ENCODE measurements at regions not wholly inside any gene's neighbourhood (a gene's known extent, or its start where the extent isn't known, plus 50 kb on each side); places are given as distances from the start of the nearest gene placed in this dataset.
"Not testable (repeated sequence)": the region's sequence is repeated elsewhere in the genome, so short reads cannot be mapped to it uniquely, and the experiment has no call there.

DNA sequence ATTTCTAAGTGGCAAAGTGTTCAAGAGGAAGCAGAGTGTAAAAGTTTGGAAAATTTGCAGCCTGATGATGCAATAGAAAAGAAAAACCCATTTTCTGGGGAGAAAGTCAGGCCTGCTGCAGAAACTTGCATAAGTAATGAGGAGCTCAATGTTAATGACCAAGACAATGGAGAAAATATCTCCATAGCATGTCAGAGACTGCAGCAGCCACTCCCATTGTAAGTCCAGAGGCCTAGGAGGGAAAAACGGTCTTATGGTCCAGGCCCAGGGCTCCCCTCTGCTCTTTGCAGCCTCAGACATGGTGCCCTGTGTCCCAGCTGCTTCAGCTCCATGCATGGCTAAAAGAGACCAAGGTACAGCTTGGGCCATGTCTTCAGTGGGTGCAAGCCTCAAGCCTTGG lies 96.6 kb upstream of the GMNC start:
- Mint-ChIP-seq H3K27ac (no peak overlapping the region), H3K4me3 (no peak overlapping the region), H3K27me3 (no peaks in the 10 kb centered on the region), H3K9me3 (peaks cover 1 to 10% (median 5%) of the 10 kb centered on the region in 8 donors), H3K36me3 (no peaks in the 10 kb centered on the region), H3K4me1 (no peaks in the 10 kb centered on the region)
- H3K27ac ChIP-seq (ENCODE audit: low read depth, low read length): no peak overlapping the region
- no peaks in the 10 kb centered on the region for H3K9me3 ChIP-seq (ENCODE audit: control insufficient read depth in 1 of 2, low read length in 2 of 2)
- no peaks in the 10 kb centered on the region for H3K4me1 ChIP-seq (ENCODE audit: insufficient read depth, low read length)
- CTCF ChIA-PET (ENCODE audit: partially characterized antibody): no interaction called here
- no peaks in the 10 kb centered on the region for H3K36me3 ChIP-seq (ENCODE audit: insufficient read depth, low read length)
- POLR2A ChIA-PET (ENCODE audit: partially characterized antibody): no interaction called here
- no peak overlapping the region for H3K4me3 ChIP-seq (ENCODE audit: low read length in 2 of 2)
- no peaks in the 10 kb centered on the region for H3K27me3 ChIP-seq (ENCODE audit: insufficient read depth, low read length)
- DNase-seq: no peak
- intact Hi-C loops (cut with micrococcal nuclease): no loop called here

DNA sequence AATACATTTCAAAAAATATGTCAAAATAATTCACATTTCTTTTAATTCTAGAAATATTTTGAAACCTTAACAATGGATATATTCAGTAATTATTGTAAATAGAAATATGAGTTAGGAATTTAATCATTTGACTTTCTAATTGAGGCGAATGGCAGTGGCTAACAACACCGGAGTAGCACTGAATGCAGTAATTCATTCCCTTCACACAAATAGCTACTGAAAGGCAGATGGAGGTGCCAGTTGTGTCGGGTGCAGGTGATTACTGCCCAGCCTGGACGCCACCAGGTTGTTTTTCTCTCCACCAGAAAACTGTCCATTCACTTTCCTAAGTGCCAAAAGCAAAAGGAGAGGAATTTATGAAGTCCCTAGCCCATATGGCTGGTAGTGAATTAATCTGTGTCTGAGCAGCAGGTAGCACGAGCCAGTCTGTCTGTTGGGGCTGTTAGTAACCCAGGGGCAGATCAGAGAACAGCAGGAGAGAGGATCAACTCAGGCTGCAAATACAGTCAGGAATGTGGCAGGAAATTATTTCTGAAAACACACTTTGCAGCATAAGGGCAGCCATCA lies 79.3 kb upstream of the GMNC start:
- no peak overlapping the region for H3K4me3 ChIP-seq (ENCODE audit: low read length in 2 of 2)
- H3K27ac ChIP-seq (ENCODE audit: low read depth, low read length): no peak overlapping the region
- Mint-ChIP-seq H3K4me1 (no peaks in the 10 kb centered on the region), H3K9me3 (peaks cover 0 to 4% (median 0%) of the 10 kb centered on the region in 8 donors), H3K4me3 (no peak overlapping the region), H3K36me3 (no peaks in the 10 kb centered on the region), H3K27ac (no peak overlapping the region), H3K27me3 (peaks cover 0 to 1% of the 10 kb centered on the region in 2 donors)
- H3K9me3 ChIP-seq (ENCODE audit: control insufficient read depth in 1 of 2, low read length in 2 of 2): no peaks in the 10 kb centered on the region
- intact Hi-C loops (cut with micrococcal nuclease): no loop called here
- no peaks in the 10 kb centered on the region for H3K4me1 ChIP-seq (ENCODE audit: insufficient read depth, low read length)
- DNase-seq: no peak
- H3K36me3 ChIP-seq (ENCODE audit: insufficient read depth, low read length): no peaks in the 10 kb centered on the region
- no peaks in the 10 kb centered on the region for H3K27me3 ChIP-seq (ENCODE audit: insufficient read depth, low read length)
- ChIA-PET POLR2A (ENCODE audit: partially characterized antibody) (no interaction called here), CTCF (ENCODE audit: partially characterized antibody) (no interaction called here)

GRCh38 chr3:190934616-190935015 lies 72.1 kb upstream of the GMNC start:
- not testable (repeated sequence) for H3K27ac Mint-ChIP-seq

GRCh38 chr3:190926619-190927018 lies 64.1 kb upstream of the GMNC start:
- no peak for DNase-seq

More at GRCh38 chr3:190934616-190935015, 72.1 kb upstream of the GMNC start:
- intact Hi-C loops (cut with micrococcal nuclease); H3K36me3 ChIP-seq (ENCODE audit: insufficient read depth, low read length); H3K27ac ChIP-seq (ENCODE audit: low read depth, low read length); DNase-seq; H3K4me3 ChIP-seq (ENCODE audit: low read length in 2 of 2); H3K36me3 Mint-ChIP-seq; H3K27me3 Mint-ChIP-seq; H3K9me3 ChIP-seq (ENCODE audit: control insufficient read depth in 1 of 2, low read length in 2 of 2); H3K9me3 Mint-ChIP-seq; H3K4me1 ChIP-seq (ENCODE audit: insufficient read depth, low read length); H3K27me3 ChIP-seq (ENCODE audit: insufficient read depth, low read length); H3K4me1 Mint-ChIP-seq; H3K4me3 Mint-ChIP-seq; CTCF ChIA-PET (ENCODE audit: partially characterized antibody); POLR2A ChIA-PET (ENCODE audit: partially characterized antibody): not testable (repeated sequence)

DNA sequence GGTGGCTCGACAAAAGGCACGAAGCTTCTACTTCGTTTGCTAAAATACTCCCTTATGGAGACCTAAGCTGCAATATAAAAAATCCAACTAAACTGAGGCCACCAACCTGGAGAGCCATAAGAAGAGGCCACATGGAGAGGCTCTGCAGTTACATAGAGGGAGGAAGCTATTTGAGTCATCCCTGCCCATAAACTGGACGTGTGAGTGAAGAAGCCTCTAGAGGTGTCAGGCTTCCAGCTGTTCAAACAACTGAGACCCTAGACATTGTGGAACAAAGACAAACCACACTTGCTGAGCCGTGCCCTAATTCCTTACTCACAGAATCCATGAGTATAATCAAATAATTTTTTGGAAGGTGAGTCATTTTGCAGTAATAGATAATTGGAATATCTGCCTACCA lies 50.2 kb upstream of the GMNC start:
- Mint-ChIP-seq H3K27ac (no peak overlapping the region), H3K27me3 (no peaks in the 10 kb centered on the region), H3K9me3 (peaks cover 0 to 2% (median 0%) of the 10 kb centered on the region in 8 donors), H3K4me3 (no peak overlapping the region), H3K36me3 (no peaks in the 10 kb centered on the region), H3K4me1 (no peaks in the 10 kb centered on the region)
- H3K36me3 ChIP-seq (ENCODE audit: insufficient read depth, low read length): no peaks in the 10 kb centered on the region
- no peak overlapping the region for H3K27ac ChIP-seq (ENCODE audit: low read depth, low read length)
- intact Hi-C loops (cut with micrococcal nuclease): no loop called here
- POLR2A ChIA-PET (ENCODE audit: partially characterized antibody): no interaction called here
- no peaks in the 10 kb centered on the region for H3K4me1 ChIP-seq (ENCODE audit: insufficient read depth, low read length)
- DNase-seq: no peak
- H3K4me3 ChIP-seq (ENCODE audit: low read length in 2 of 2): no peak overlapping the region
- CTCF ChIA-PET (ENCODE audit: partially characterized antibody): no interaction called here
- H3K27me3 ChIP-seq (ENCODE audit: insufficient read depth, low read length): no peaks in the 10 kb centered on the region
- no peaks in the 10 kb centered on the region for H3K9me3 ChIP-seq (ENCODE audit: control insufficient read depth in 1 of 2, low read length in 2 of 2)

More at GRCh38 chr3:190926619-190927018, 64.1 kb upstream of the GMNC start:
- intact Hi-C loops (cut with micrococcal nuclease): no loop called here
- no peak overlapping the region for H3K4me3 ChIP-seq (ENCODE audit: low read length in 2 of 2)
- Mint-ChIP-seq H3K9me3 (peaks cover 0 to 7% (median 0%) of the 10 kb centered on the region in 8 donors), H3K4me1 (no peaks in the 10 kb centered on the region), H3K36me3 (no peaks in the 10 kb centered on the region), H3K27me3 (peaks cover 0 to 2% of the 10 kb centered on the region in 2 donors), H3K4me3 (no peak overlapping the region), H3K27ac (no peak overlapping the region)
- ChIA-PET CTCF (ENCODE audit: partially characterized antibody) (interaction anchor here (0.7 kb wide), 1 partner anchor 8 kb away, joined by 3 read pairs; no protein-coding TSS in a partner anchor), POLR2A (ENCODE audit: partially characterized antibody) (no interaction called here)
- no peaks in the 10 kb centered on the region for H3K4me1 ChIP-seq (ENCODE audit: insufficient read depth, low read length)
- H3K27me3 ChIP-seq (ENCODE audit: insufficient read depth, low read length): no peaks in the 10 kb centered on the region
- no peak overlapping the region for H3K27ac ChIP-seq (ENCODE audit: low read depth, low read length)
- H3K36me3 ChIP-seq (ENCODE audit: insufficient read depth, low read length): no peaks in the 10 kb centered on the region
- peaks cover 0 to 3% of the 10 kb centered on the region in 2 donors for H3K9me3 ChIP-seq (ENCODE audit: control insufficient read depth in 1 of 2, low read length in 2 of 2)

Measured in CD4-positive, alpha-beta memory T cell (primary cell).